ENCODE measurements at regions not wholly inside any gene's neighbourhood (a gene's known extent, or its start where the extent isn't known, plus 50 kb on each side); places are given as distances from the start of the nearest gene placed in this dataset.
"Not testable (repeated sequence)": the region's sequence is repeated elsewhere in the genome, so short reads cannot be mapped to it uniquely, and the experiment has no call there.

GRCh38 chr15:25250011-25250596 is 188.7 kb downstream of the UBE3A start:
- no peak for DNase-seq

GRCh38 chr15:25250906-25251622 is 187.8 kb downstream of the UBE3A start:
- DNase-seq = no peak

GRCh38 chr15:25251700-25252390 is 187.0 kb downstream of the UBE3A start:
- DNase-seq = no peak

GRCh38 chr15:25253048-25253973 is 185.5 kb downstream of the UBE3A start:
- not testable (repeated sequence) for DNase-seq

GRCh38 chr15:25268166-25268565 is 170.7 kb downstream of the UBE3A start:
- peak; percentile 3 for DNase-seq

Data from hematopoietic multipotent progenitor cell treated with erythropoietin and hydrocortisone succinate and interleukin-3 and kit ligand, for 4 days (in vitro differentiated cells).